ENCODE measurements at regions not wholly inside any gene's neighbourhood (a gene's known extent, or its start where the extent isn't known, plus 50 kb on each side); places are given as distances from the start of the nearest gene placed in this dataset.

DNA sequence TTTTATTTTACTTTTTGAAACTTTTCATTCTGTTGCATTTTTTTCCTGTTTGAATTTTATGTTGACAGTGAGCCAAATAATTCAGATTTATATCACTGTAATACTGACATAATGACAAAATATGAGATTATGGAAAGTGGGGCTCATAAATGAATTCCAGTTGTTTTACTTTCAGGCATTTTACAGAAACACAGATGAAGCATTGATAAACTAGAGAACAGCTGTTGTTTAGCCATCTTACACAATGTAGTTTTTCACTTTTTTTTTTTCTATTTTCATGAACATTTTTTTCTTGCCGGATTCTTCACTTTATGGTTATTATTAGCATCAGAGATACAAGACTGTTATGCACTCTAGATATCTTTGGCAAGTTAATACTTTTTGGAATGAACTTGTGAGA lies 91.7 kb upstream of the PAQR3 start:
- TF ChIP-seq, protein P1, sequence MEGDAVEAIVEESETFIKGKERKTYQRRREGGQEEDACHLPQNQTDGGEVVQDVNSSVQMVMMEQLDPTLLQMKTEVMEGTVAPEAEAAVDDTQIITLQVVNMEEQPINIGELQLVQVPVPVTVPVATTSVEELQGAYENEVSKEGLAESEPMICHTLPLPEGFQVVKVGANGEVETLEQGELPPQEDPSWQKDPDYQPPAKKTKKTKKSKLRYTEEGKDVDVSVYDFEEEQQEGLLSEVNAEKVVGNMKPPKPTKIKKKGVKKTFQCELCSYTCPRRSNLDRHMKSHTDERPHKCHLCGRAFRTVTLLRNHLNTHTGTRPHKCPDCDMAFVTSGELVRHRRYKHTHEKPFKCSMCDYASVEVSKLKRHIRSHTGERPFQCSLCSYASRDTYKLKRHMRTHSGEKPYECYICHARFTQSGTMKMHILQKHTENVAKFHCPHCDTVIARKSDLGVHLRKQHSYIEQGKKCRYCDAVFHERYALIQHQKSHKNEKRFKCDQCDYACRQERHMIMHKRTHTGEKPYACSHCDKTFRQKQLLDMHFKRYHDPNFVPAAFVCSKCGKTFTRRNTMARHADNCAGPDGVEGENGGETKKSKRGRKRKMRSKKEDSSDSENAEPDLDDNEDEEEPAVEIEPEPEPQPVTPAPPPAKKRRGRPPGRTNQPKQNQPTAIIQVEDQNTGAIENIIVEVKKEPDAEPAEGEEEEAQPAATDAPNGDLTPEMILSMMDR (IDR thresholded peaks at IDR 0.05; ENCODE audit: unreplicated experiment): no peak
- CTCF ChIA-PET: no interaction called here
- no peak for DNase-seq
- Mint-ChIP-seq H3K4me3 (ENCODE audit: low read depth, unreplicated experiment) (no peak overlapping the region), H3K36me3 (ENCODE audit: insufficient read depth, unreplicated experiment) (no peaks in the 10 kb centered on the region), H3K4me1 (ENCODE audit: low read depth, unreplicated experiment) (no peaks in the 10 kb centered on the region), H3K9me3 (ENCODE audit: low read depth, unreplicated experiment) (no peaks in the 10 kb centered on the region), H3K27ac (ENCODE audit: unreplicated experiment) (no peak overlapping the region), H3K27me3 (ENCODE audit: unreplicated experiment) (no peaks in the 10 kb centered on the region)
- BruUV-seq (replicated peaks): no TSS peak
- intact Hi-C loops (cut with micrococcal nuclease; ENCODE audit: unreplicated experiment): no loop called here

DNA sequence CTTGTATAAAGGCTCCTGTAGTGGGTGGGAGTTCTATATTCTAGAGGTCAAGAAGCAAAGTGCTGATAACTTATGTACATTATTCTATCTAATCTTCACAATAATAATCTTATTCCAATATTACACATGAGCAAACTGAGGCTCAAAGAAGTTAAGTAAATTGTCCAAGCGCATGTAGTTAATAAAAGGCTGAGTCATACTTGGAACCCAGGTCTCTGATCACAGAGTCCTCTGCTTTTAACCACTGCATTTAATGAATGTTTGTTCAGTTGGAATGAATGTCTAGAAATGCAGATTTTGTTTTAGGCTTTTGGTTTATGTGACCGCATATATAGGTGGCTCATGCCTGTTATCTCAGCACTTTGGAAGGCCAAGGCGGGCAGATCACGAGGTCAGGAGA lies 88.4 kb upstream of the PAQR3 start:
- no peaks in the 10 kb centered on the region for H3K27me3 Mint-ChIP-seq (ENCODE audit: unreplicated experiment)
- H3K36me3 Mint-ChIP-seq (ENCODE audit: insufficient read depth, unreplicated experiment): no peaks in the 10 kb centered on the region
- intact Hi-C loops (cut with micrococcal nuclease; ENCODE audit: unreplicated experiment): no loop called here
- CTCF ChIA-PET: no interaction called here
- TF ChIP-seq, protein P1 (IDR thresholded peaks at IDR 0.05; ENCODE audit: unreplicated experiment): no peak
- H3K9me3 Mint-ChIP-seq (ENCODE audit: low read depth, unreplicated experiment): no peaks in the 10 kb centered on the region
- no peak overlapping the region for H3K27ac Mint-ChIP-seq (ENCODE audit: unreplicated experiment)
- H3K4me3 Mint-ChIP-seq (ENCODE audit: low read depth, unreplicated experiment): no peak overlapping the region
- DNase-seq: no peak
- BruUV-seq (replicated peaks): no TSS peak
- H3K4me1 Mint-ChIP-seq (ENCODE audit: low read depth, unreplicated experiment): peaks cover 5% of the 10 kb centered on the region

DNA sequence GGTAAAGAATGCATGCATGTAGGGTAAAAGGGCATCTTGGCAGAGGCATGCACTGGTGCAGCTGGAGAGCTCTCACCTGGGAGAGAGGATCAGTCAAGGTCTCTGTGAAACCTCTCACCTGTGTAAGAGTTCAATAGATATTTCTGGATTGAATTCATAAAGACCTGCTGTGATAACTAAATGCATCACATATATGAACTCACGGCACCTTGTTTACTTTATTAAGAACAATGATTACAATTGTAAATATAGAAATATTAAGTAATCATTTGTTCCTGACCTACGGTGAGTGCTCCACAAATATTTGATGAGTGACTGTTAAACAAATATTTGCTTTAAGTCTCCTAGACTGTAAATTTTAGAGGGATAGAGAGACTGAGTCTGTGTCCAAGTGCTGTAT lies 85.9 kb upstream of the PAQR3 start:
- H3K36me3 Mint-ChIP-seq (ENCODE audit: insufficient read depth, unreplicated experiment): no peaks in the 10 kb centered on the region
- H3K27ac Mint-ChIP-seq (ENCODE audit: unreplicated experiment): no peak overlapping the region
- DNase-seq: no peak
- intact Hi-C loops (cut with micrococcal nuclease; ENCODE audit: unreplicated experiment): no loop called here
- no TSS peak for BruUV-seq (replicated peaks)
- H3K27me3 Mint-ChIP-seq (ENCODE audit: unreplicated experiment): no peaks in the 10 kb centered on the region
- H3K4me1 Mint-ChIP-seq (ENCODE audit: low read depth, unreplicated experiment): peaks cover 5% of the 10 kb centered on the region
- CTCF ChIA-PET: no interaction called here
- TF ChIP-seq, protein P1 (IDR thresholded peaks at IDR 0.05; ENCODE audit: unreplicated experiment): no peak
- H3K4me3 Mint-ChIP-seq (ENCODE audit: low read depth, unreplicated experiment): no peak overlapping the region
- no peaks in the 10 kb centered on the region for H3K9me3 Mint-ChIP-seq (ENCODE audit: low read depth, unreplicated experiment)

DNA sequence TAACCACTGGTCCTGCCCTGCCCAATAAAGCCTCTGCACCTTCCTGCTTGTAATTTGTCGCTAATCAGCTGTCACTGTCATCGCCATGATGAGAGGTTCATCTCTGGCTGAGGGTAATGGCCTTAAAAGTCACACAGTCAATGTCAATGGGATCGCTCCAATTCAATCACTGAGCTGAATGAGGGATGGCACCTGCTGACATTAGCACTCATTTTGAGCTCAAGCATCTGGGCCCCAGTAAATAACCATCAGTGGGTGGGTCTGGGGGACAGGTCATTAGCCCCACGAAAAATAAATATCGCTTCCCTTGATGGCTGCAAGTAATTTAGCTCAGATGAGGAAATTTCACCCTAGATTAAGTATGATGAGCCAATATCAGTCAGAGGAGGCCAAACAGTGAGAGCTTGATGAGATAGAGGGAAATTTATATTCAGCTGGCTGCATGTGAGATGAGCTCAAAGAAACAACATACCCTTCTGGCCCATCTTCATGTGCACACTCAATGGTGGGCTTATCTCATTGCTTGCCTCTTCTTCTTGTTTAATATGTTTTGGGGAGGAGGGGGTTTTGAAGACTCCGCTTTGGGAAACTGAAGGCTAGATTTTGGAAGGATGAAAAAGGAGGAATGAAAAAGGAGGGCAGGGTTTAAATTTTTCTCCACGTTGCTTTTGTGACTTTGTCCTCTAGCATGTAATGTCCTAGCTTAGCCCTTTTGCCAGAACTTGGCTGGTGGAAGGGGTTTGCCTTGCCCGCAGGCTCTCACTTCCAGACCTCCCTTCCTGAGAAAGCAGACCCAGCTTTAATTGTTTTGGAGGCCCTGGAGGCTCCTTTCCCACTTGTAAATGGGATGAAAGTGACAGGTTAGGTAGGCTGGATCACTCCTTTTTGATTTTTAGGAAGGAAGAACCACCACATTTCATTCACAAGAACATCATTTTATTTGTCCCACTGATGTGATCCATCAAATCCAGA lies 84.8 kb upstream of the PAQR3 start:
- no TSS peak for BruUV-seq (replicated peaks)
- no peak overlapping the region for H3K4me3 Mint-ChIP-seq (ENCODE audit: low read depth, unreplicated experiment)
- DNase-seq: no peak
- intact Hi-C loops (cut with micrococcal nuclease; ENCODE audit: unreplicated experiment): loop anchor here (5.0 kb wide), 1 partner anchor 1158 kb away; no protein-coding TSS in a partner anchor
- peaks cover 5% of the 10 kb centered on the region for H3K4me1 Mint-ChIP-seq (ENCODE audit: low read depth, unreplicated experiment)
- CTCF ChIA-PET: no interaction called here
- TF ChIP-seq, protein P1 (IDR thresholded peaks at IDR 0.05; ENCODE audit: unreplicated experiment): no peak
- no peak overlapping the region for H3K27ac Mint-ChIP-seq (ENCODE audit: unreplicated experiment)
- no peaks in the 10 kb centered on the region for H3K27me3 Mint-ChIP-seq (ENCODE audit: unreplicated experiment)
- no peaks in the 10 kb centered on the region for H3K36me3 Mint-ChIP-seq (ENCODE audit: insufficient read depth, unreplicated experiment)
- H3K9me3 Mint-ChIP-seq (ENCODE audit: low read depth, unreplicated experiment): no peaks in the 10 kb centered on the region

Data from Calu3 (cell line).